ENCODE measurements at regions not wholly inside any gene's neighbourhood (a gene's known extent, or its start where the extent isn't known, plus 50 kb on each side); places are given as distances from the start of the nearest gene placed in this dataset.

GRCh38 chr14:86038387-86039042 lies 508.6 kb downstream of the FLRT2 start:
- peak; percentile 89 for TF ChIP-seq CTCF (IDR thresholded peaks at IDR 0.05; ENCODE audit: low read depth, low read length)
- H3K27me3 ChIP-seq (ENCODE audit: control insufficient read depth, insufficient read depth, low read length): no peaks in the 10 kb centered on the region
- no peak overlapping the region for H3K4me3 ChIP-seq (ENCODE audit: low read depth, low read length)
- CTCF ChIA-PET: interaction anchor here (0.5 to 2.2 kb wide), 14 partner anchors 9 to 1909 kb away, joined by 3 to 10 read pairs (median 4); no protein-coding TSS in a partner anchor
- no peak overlapping the region for H3K27ac ChIP-seq (ENCODE audit: low read depth, low read length)
- POLR2A ChIA-PET: no interaction called here
- peak; percentile 29 for DNase-seq (ENCODE audit: low read depth, low spot score)
- no peaks in the 10 kb centered on the region for H3K9me3 ChIP-seq (ENCODE audit: control insufficient read depth, insufficient read depth, low read length)

DNA sequence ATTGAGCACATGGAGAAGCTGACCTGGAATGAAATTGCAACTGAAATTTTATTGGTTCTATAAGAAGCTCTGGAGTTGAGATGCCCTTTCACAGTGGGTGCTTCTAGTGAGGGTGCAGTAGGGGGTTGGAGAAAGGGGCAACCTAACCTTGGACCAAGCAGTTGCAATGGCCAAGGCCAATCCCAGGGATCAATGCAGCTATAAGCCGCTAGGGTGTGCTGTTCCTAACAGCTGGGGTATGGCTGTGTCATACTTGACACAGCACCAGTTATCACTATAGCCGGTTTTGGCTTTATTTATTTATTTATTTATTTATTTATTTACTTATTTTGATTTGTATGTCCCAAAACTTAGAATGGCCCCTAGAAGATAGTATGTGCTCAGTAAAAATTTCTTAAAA lies 505.9 kb downstream of the FLRT2 start:
- no peak overlapping the region for H3K27ac ChIP-seq (ENCODE audit: low read depth, low read length)
- no peaks in the 10 kb centered on the region for H3K27me3 ChIP-seq (ENCODE audit: control insufficient read depth, insufficient read depth, low read length)
- no peak overlapping the region for H3K4me3 ChIP-seq (ENCODE audit: low read depth, low read length)
- H3K9me3 ChIP-seq (ENCODE audit: control insufficient read depth, insufficient read depth, low read length): no peaks in the 10 kb centered on the region
- ChIA-PET POLR2A (no interaction called here), CTCF (interaction anchor here (0.6 to 1.4 kb wide), 6 partner anchors 14 to 511 kb away, joined by 3 to 4 read pairs (median 3); no protein-coding TSS in a partner anchor)
- TF ChIP-seq CTCF (IDR thresholded peaks at IDR 0.05; ENCODE audit: low read depth, low read length): peak; percentile 39
- DNase-seq (ENCODE audit: low read depth, low spot score): no peak

GRCh38 chr14:86027990-86028389 lies 498.0 kb downstream of the FLRT2 start:
- DNase-seq (ENCODE audit: low read depth, low spot score): no peak

GRCh38 chr14:86027144-86027543 lies 497.2 kb downstream of the FLRT2 start:
- H3K9me3 ChIP-seq (ENCODE audit: control insufficient read depth, insufficient read depth, low read length): no peaks in the 10 kb centered on the region
- no peak for DNase-seq (ENCODE audit: low read depth, low spot score)
- ChIA-PET CTCF (interaction anchor here (1.8 kb wide), 1 partner anchor 11 kb away, joined by 6 read pairs; no protein-coding TSS in a partner anchor), POLR2A (no interaction called here)
- no peak overlapping the region for H3K27ac ChIP-seq (ENCODE audit: low read depth, low read length)
- H3K4me3 ChIP-seq (ENCODE audit: low read depth, low read length): no peak overlapping the region
- no peak for TF ChIP-seq CTCF (IDR thresholded peaks at IDR 0.05; ENCODE audit: low read depth, low read length)
- H3K27me3 ChIP-seq (ENCODE audit: control insufficient read depth, insufficient read depth, low read length): no peaks in the 10 kb centered on the region

More at GRCh38 chr14:86027990-86028389, 498.0 kb downstream of the FLRT2 start:
- Histone ChIP-seq H3K9me3 (ENCODE audit: control insufficient read depth, insufficient read depth, low read length) (no peaks in the 10 kb centered on the region), H3K4me3 (ENCODE audit: low read depth, low read length) (no peak overlapping the region), H3K27ac (ENCODE audit: low read depth, low read length) (no peak overlapping the region), H3K27me3 (ENCODE audit: control insufficient read depth, insufficient read depth, low read length) (no peaks in the 10 kb centered on the region)
- ChIA-PET POLR2A (no interaction called here), CTCF (no interaction called here)
- TF ChIP-seq CTCF (IDR thresholded peaks at IDR 0.05; ENCODE audit: low read depth, low read length): no peak

- Histone ChIP-seq H3K27me3 (ENCODE audit: control insufficient read depth, insufficient read depth, low read length) (no peaks in the 10 kb centered on the region), H3K27ac (ENCODE audit: low read depth, low read length) (no peak overlapping the region), H3K4me3 (ENCODE audit: low read depth, low read length) (no peak overlapping the region), H3K9me3 (ENCODE audit: control insufficient read depth, insufficient read depth, low read length) (no peaks in the 10 kb centered on the region)
- POLR2A ChIA-PET: no interaction called here
- CTCF ChIA-PET: no interaction called here
- DNase-seq (ENCODE audit: low read depth, low spot score): peak; percentile 8
- TF ChIP-seq CTCF (IDR thresholded peaks at IDR 0.05; ENCODE audit: low read depth, low read length): no peak
Measured at GRCh38 chr14:86022031-86022629, 492.2 kb downstream of the FLRT2 start.

Data from AG04450 (cell line).